SK-N-SH (cell line): ENCODE measurements at regions not wholly inside any gene's neighbourhood (a gene's known extent, or its start where the extent isn't known, plus 50 kb on each side); places are given as distances from the start of the nearest gene placed in this dataset.

Source experiments
- CTCF ChIP-seq: fragments of 200-600 bp; sonication (generic); IDR thresholded peaks from 2 replicates; pipeline ENCODE4 v1.6.1; 2017; ENCODE audit warnings: antibody characterized with exemption, mild to moderate bottlenecking, moderate library complexity
- REST ChIP-seq: IDR thresholded peaks from 2 replicates; pipeline ENCODE4 v1.6.1; 2012; ENCODE audit warnings: mild to moderate bottlenecking, low read depth, low read length, moderate library complexity

GRCh38 chr3:82773207-82773606 lies 1011.8 kb upstream of the GBE1 start:
- TF ChIP-seq CTCF (no peak), REST (no peak)
